Kidney tubule cell (primary cell): ENCODE measurements at regions not wholly inside any gene's neighbourhood (a gene's known extent, or its start where the extent isn't known, plus 50 kb on each side); places are given as distances from the start of the nearest gene placed in this dataset.
"Not testable (repeated sequence)": the region's sequence is repeated elsewhere in the genome, so short reads cannot be mapped to it uniquely, and the experiment has no call there.

ENCODE experiments used
- DNase-seq: peaks from one replicate; pipeline ENCODE4 v3.0.0-alpha.2; 2018; ENCODE audit warnings: low spot score

DNA sequence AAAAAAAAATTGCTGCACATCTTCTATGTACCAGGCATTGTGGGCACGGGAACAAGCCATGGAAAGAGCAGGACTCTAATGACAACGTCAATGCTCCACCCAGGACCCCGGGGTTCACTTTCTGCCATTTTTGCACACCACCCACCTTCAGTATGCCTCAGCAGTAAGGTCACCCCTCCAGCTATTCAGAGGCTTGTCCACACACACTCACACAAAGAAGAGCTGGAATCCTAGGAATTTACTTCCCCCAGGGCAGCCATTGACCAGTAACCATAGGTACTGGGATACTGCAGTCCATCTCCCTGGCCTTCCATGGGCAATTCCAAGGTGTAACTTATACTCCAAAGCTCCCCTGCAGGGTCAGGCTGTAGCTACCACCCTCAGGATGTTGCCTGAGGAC, 170.8 kb downstream of the SUCLG1 start:
- peak; percentile 45 for DNase-seq

DNA sequence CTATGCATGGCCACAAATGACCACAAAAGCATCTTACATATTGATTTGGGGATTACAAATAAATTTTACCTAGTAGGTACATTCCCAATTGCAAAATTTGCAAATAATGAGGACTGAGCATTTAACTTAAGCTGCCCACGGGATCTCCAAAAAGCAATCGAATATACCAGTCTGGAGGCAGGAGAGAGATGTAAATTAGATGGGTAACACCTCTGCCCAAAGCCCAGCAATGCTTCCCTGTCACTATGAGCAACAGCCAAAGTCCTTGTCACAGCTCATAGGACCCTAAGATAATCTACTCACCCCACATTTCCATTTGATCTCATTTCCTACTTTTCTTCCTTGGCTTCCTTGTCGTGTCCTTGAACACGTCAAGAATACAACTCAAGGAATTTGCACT, 172.2 kb downstream of the SUCLG1 start:
- no peak for DNase-seq

DNA sequence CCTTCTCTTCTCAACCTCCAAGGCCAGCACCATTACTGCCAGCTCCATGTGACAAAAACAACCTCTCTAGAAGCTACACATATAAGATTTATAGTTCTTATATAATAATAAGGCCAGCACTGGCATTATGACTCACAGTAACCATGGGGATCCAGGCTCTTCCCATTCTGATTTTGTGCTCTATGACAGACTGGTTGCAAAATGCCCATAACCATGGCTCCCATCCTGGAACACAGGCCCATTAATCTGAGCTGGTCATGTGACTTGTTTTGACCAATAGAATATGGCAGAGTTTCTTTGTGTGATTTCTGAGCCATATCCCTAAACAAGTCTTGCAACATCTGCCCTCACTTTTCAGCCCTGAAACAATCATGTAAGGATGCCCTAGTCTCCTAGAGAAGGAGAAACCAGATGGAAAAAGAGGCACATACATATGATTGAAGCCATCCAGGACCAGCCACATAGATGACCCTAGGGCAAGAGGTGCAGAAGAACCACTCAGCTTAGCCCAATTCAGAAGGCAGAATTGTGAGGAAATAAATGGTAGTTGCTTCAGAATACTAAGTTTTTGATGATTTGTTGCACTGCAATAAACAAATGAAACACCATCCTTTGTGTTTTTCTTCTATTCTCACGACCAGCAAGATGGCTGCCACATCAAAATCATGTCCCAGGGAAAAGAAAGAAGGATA, 173.9 kb downstream of the SUCLG1 start:
- DNase-seq = no peak

DNA sequence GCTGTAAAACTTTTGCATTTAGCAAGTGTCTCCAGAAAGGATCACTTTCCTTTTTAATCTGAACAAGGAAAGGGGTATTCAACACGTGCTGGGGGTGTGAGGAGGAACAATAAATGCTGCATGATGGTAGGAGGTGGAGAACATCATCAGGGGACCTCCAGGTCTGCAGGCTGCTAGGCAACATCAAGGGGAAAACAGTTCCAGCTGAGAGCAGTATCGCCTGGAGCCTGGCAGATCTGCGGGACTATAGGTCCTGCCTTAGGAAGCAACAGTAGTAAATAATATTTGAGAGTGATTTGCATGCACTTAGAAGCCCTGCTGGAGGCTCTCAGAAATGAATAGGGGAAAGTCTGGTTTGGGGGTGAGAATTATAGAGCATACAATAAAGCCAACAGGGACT, 175.6 kb downstream of the SUCLG1 start:
- DNase-seq = no peak

DNA sequence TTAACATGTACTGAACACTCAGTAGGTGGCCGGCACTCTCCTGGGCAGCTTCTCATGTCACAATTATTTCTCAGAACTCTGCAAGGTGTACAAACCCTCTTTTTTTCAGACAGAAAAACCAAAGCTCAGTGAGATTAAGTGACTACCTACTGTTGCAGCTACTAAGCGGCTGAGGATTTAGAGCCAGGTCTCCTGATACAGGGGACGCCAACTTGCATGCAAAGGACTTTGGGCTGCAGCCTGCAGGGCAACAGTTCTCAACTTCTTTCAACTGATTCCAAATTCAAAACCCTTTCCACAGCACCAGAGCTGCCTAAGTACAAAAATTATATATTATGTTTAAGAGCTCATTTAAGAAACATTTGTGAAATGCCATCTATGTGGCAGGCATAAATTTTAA, 177.6 kb downstream of the SUCLG1 start:
- DNase-seq = no peak

DNA sequence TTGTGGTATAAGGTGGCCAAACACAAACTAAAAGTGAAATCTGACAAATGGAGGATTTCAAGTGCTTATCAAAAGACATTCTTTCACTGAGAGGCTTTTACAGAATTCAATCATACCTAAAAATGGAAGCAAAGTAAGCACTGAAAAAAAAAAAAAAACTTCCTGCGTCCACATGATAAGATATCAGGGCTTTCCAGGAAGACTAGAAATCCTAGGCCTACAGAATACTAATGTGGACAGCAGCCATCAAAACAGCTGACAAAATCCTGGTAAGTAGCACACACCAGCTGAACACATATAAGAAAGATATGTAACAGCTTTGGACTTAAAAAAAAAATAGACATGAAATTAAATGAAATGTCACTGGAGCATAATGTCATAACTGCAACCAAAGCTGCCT, 178.2 kb downstream of the SUCLG1 start:
- DNase-seq = no peak

DNA sequence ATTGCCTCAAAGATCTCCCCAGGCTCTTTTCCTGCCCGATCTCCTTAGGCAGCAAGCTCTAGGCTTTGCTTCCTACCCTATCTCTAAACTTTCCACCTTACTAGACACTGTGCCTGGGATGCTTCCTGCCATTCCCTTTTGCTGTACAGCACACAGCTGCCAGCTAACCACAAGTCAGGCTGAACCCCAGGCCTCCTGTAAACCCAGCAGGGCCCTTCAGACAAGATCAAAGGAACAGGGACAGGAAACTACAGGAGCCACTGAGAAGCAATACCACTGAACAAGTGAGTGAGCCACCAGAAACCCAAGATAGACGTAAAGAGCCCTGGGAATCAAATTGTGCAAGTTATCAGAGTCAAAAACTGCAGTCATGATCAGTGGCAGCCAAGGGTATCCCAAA, 180.7 kb downstream of the SUCLG1 start:
- DNase-seq = no peak

DNA sequence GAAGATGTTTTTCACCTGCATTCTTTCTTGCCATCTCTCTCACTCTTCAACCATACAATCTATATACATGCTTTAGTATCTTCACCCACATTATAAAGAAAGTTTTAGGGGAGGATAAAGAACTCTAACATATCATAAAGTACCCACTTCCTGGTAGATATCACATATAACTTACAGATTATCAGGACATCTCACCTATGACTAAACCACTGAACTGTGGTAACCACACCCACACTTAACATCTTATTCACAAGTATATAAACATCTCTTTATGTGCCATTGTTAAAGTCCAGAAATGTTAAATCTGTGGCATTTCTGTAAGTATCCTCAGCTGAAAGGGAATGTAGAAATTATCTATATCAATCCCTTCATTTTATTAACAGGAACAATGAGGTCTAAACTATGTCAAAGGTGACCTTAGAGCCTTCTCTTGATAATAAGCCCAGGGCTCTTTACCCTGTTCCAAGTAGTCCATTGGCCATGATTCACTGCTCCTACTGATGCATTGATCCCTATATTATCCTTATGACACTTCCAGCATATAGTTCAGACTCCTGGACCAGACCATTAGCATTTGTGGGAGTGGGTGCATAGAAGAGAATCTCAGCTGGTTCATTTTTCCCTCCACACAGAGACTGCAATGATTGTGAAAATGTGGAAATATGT, 182.4 kb downstream of the SUCLG1 start:
- no peak for DNase-seq

DNA sequence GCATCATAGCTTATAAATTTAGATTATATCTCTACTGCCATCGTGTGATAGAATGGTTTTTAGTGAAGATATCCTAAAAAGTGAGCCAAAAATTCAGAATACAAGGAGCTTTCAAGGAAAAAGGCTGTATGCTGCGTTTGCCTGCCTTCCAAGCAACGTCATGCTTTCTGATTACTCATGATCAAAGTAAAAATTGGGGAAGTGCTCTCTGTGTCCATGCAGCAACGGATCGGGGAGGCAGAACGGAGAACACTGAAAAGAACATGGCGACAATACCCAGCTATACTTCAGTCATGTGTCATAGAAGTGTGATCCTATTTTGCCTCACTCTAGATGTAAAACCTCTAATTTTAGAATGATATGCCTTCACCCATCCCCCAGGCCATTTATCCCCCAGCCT, 185.7 kb downstream of the SUCLG1 start:
- DNase-seq = no peak

DNA sequence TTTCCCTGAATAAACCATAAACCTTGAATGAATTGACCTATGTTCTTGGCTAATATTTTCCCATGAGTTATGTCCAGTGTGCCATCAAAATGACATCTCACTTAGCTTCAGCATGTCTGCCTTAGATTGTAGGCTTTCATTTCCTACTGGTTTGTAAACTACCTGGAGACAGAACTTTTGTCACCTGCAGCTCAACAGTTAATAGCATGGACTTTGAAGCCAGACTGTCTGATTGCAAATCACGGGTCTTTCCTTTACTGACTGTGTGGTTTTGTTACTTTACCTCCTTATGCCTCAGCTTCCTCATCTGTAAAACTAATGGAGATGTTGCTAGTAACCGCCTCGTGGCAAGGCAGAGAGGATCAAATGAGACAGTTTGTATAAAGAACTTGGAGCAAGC, 187.1 kb downstream of the SUCLG1 start:
- DNase-seq = no peak

DNA sequence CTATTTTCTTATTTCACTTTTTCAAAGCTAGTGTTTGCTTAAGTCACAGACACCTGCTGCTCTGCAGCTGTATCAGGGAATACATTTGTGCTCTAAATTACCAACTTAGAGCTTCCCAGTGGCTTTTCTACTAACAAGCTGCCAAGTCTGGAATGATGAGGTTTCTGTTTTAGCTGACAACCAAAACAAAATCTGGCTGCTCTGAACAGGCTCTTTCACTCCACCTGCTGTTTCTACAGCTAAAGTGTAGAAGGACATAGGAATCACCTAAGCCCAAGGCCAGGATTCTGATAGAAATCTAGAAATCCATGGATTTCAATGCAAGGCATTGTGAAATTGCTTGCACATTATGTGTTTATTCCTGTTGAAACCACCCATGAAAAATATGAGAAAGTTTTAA, 201.2 kb downstream of the SUCLG1 start:
- no peak for DNase-seq

DNA sequence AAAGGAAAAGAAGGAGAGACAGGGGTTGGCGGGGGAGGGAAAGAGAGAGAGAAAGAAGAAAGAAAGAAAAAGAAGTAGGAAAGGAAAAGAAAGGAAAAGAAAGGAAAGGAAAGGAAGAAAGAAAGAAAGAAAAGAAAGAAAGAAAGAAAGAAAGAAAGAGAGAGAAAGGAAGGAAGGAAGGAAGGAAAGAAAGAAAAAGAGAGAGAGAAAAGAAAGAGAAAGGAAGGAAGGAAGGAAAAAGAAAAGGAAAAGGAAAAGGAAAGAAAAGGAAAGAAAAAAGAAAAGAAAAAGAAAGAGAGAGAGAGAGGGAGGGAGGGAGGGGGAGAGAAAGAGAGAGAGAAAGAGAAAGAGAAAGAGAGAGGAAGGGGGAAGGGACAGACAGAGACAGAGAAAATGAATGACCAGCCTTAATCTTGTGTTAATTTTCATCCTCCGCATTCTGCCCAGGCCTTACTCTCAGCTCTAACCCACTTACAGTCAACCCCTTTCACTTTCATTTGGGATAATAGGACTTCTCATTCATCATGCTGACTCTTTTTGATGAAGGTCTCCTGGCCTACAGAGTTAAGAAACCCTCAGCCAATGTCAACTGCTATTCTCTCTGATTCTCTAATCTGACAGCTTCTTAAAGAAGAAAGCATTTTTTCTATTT, 207.3 kb downstream of the SUCLG1 start:
- no peak for DNase-seq

DNA sequence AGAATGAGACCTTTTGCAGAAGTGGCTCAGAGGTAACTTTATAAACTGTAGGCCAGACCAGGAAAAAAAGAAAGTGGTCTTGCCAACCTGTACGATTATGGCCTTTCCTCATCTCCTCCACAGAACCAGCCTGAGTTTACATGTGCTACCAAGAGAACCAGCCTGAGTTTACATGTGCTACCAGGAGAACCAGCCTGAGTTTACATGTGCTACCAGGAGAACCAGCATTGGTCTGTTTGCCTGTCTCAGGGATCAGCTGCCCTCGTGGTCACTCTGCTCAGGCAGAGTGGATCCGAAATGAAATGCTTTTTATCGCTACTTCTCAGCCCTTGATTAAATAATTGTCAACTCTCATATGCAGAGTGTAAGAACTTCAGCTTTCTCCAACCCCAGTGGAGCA, 209.9 kb downstream of the SUCLG1 start:
- no peak for DNase-seq

DNA sequence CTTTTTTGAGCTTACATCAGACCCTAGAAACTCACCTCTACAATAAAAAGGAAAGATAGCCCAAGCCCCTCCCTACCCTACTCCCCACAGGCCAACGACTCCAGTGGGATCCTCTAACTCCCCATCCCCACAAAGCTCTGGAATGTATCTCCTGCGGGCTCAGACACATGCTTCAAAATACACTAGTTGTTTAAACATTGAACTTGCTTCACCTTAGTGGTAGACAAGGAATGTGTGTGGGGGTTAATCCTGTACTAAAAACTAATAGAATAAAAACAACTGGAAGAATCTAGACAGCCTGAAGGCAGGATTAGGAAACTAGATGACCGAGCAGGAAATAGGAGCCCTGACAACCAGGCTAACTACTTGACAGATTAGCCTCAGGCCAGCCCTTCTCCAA, 211.5 kb downstream of the SUCLG1 start:
- DNase-seq = peak; percentile 74

DNA sequence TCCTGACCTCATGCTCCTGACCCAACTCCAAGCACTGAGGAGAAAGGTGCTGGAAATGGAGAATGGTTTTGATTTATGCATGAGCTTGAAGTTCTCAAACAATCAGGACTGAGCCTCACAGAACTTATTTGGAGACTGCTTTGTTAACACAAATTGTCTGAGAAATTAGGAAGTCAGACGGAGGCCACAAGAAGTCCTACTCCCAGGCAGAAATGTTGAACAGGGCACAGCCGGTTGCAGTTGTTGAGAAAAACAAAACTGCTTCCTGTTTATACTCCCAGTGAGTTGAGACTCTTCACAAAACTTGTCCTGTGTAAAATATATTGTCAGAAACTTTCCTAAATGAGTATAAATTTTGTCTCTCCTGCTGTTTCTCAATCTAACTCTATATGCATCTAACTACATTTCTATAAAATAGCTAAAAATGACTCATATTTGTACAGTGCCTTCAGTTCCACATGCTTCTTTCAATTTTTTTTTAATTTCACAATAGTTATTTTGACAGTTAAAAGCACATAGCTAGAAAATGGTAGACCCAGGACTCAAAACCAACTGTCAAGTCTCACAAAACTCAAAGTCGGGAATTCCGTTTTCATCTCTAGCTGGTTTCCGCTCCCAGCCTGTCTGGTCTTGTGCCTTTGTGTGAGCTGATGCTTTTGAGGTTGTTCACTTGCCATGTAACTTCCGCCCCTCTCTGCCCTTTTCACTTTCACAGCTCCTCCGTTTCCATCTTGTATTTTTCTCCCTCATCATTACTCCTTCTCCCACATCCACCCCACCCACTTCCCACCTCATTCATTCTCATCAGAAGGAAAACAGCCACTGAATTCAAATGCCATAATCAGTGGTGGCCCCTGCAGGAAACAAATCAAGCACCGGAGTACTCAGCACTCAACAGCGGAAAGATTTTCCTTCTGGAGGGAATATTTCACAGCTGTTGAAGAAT, 215.0 kb downstream of the SUCLG1 start:
- DNase-seq = no peak

DNA sequence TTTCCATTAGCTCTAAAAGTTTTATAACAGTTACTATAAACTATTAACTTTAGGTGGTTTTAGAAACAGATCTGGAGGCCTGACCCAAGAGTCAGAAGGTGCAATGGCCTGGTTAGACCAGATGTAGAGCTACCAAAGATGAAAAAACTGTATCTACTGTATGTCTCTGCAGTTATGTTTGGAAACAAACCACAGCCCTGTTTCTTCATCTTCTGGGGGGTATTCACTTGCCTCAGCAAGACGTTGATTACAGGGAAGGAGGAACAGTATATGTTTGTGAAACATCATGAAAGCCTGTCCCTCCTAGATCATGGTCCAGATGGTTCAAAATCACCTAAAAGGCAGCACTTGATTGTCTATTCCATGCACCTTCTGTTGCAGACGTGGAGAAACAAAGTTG, 220.2 kb downstream of the SUCLG1 start:
- DNase-seq = no peak

DNA sequence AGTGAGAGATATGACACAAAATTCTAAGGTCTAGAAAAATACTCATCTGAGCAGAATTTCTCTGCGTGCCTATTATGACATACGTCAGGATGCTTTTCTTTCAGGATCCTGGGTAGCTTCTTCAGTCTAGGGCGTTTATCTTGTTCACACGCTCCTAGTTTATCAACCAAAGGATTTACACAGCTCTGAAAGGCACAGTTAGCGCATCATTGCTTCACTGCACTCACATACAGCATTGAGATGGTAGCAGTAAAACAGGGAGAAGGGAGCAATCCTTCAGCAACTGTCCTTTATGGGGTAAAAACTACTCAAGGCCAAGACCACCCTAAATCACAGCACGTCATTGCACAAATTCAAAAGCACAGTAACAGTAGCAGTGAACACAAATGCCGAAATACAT, 222.8 kb downstream of the SUCLG1 start:
- DNase-seq = no peak

DNA sequence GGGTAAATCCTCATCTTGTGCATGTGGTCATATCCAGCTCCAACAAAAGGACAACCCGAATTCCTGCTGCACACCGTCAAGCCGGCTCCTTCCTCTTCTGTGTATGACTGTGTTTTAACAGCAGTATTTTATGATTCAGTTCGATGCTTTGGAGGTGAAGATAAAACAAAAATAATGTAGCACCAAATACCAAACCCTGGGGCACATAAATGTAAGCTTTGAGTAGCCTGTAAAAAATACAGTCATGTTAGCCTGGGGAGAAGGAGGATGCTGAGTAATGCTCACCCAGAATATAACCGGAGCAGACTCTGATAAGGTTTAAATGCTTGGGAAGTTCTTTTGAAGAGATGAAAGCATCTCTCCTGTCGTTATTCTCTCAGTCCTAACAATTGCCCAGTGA, 225.0 kb downstream of the SUCLG1 start:
- DNase-seq = no peak

DNA sequence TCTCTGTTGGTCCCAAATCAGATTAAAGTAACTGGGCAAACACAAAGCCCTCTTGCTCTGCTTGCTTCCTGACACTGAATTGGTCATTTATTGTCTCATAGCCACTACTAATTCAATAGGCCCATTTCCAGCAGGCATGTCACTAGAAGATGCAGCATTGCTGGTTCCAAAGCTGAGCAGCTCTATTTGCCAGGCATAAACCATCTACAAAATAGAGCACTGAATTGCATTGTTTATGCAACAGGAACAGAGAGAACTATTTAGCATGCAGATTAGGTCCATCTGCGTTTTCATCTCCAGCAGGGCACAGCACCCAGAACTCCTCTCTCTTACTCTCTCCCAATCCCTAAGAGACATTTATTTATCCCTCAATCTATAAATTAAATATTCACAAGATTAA, 227.6 kb downstream of the SUCLG1 start:
- DNase-seq = no peak

DNA sequence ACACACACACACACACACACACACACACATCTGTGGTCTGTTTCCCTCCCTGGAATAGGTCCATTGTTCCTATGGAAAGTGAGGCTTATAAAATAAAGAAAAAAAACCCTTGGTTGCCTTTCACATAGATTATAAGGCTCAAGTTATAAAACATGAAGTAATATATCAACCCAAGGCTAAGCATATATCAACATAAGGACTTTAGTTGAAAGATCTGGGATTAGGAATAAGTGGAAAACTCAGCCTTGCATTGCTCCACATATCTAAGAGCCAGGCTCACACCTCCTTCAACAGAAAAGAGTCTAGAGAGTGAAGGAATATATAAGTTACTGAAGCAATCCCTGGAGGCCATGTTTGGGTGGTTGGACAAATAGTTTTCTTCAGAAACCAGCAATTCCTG, 235.0 kb downstream of the SUCLG1 start:
- DNase-seq = no peak

DNA sequence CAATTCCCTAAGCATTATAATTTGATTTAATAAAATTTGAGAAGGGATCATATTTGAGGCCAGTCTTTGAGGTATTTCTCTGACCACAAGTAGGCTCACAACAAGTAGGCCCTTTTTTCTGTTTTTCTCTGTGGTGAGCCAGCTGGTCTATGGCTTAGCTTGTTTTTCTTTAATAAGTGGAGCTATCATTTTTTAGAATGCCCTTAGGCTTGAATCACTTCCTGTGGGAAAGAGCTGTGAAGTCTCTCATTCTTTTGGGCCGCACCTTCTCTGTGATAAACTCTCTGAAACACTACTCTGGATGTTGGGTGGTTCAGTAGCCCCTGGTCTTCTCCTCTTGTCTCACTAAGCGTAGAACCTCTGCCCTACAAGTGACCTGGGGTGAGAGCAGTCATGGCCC, 235.9 kb downstream of the SUCLG1 start:
- DNase-seq = peak; percentile 37

DNA sequence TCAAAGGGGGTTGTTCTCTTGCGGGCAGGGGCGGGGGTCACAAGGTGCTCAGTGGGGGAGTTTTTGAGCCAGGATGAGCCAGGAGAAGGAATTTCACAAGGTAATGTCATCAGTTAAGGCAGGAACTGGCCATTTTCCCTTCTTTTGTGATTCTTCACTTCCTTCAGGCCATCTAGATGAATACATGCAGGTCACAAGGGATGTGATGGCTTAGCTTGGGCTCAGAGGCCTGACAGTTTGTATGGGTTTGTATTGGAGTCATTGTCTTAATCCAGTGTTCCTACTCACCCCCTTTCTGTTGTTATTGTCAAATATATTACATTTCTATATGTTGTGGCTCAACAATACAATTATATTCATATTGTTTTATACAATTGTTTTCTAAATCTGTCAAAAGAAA, 238.0 kb downstream of the SUCLG1 start:
- not testable (repeated sequence) for DNase-seq

DNA sequence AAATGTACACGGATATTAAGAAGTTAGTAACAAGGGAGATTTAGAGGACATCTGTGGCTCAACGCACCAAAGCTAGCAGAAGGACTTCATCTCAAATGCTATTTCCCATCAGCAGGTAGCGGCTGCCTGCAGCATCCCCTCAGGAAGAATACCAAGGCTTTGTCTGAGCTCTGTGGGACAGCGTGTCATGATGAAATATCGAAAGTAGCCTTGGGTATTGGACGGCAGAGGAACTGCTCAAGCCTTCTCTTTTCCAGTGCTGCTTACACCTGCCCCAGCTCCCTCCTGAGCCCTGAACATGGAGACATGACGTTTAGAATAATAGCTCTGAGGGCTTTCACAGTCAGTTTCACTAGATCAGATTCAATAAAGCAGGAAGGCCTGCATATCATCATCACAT, 241.6 kb downstream of the SUCLG1 start:
- DNase-seq = no peak
